HG03520 (cell line): ENCODE measurements at regions not wholly inside any gene's neighbourhood (a gene's known extent, or its start where the extent isn't known, plus 50 kb on each side); places are given as distances from the start of the nearest gene placed in this dataset.

Experiments
- ATAC-seq: cut with Tn5 transposase; IDR thresholded peaks from one replicate; pipeline ENCODE4 v1.9.1; 2021; ENCODE audit warnings: mild to moderate bottlenecking, moderate library complexity; ENCODE audit not compliant: unreplicated experiment

DNA sequence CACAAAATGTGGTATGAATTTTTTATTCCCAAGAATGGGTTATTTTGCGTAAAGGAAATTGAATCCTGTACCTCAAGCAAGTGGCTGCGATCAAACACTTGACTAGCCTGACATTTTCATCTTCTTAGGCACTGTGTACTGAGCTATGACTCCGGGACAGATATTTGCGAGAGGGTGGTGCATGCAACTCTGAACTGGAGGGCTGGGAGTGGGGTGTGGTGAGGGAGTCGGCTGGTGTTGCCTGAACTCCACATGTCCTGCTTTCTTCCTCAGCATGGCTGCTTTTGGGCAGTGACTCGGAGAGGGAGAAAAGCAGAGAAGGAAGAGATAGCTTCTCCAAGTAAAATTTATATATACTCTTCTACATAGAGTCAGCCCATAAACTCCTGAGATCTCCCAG lies 68.5 kb upstream of the GATB start:
- no peak for ATAC-seq

DNA sequence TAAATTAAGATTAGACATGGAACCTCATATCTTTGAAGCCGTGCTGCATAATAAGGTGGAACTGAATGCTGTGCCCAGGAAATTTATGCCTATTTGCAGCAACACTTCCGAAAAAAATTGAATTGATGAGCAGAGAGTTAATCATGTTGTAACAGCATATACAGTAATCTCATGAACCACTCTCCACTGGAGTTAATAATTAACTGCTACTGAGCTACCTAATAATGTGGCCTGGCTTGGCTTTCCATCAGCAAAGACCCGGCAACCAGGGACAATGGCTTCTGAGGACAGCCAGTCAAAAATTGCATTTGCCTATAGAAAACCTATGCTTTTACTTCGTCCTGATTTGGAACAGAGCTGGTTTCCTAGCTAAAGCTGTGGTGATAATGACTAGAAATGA lies 63.8 kb upstream of the GATB start:
- no peak for ATAC-seq

DNA sequence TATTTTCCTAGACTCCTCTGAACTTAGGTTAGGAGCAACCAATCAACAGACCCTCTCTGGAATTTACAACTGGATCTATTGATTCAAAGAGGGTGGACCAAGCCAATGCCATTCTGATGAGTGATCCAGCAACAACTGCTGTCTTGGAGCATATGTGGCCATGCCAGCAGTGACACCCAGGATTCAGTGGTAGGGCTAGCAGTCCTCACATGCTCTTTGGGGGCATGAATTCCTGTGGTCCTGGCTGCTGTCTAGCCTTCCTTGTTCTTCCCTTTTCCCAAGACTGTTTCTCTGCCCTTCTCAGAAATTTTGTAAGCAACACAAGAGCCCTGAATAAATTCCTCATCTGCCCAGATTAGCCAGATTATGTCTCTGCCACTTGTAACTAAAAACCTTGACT lies 61.5 kb upstream of the GATB start:
- no peak for ATAC-seq

DNA sequence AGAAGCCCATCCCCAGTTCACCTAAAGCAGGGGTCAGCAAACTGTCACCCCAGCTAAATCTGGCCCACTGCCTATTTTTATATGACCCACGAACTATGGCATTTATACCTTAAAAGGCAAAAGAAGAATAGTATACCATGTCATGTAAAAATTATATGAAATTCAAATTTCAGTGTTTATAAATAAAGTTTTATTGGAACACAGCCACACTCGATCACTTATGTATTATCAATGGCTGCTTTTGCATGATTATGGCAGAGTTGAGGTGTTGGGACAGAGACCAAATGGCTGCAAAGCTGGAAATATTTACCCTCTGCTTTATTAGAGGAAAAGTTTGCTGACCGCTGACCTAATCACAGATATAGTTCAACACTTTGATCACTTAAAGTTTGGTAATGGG lies 59.2 kb upstream of the GATB start:
- no peak for ATAC-seq

DNA sequence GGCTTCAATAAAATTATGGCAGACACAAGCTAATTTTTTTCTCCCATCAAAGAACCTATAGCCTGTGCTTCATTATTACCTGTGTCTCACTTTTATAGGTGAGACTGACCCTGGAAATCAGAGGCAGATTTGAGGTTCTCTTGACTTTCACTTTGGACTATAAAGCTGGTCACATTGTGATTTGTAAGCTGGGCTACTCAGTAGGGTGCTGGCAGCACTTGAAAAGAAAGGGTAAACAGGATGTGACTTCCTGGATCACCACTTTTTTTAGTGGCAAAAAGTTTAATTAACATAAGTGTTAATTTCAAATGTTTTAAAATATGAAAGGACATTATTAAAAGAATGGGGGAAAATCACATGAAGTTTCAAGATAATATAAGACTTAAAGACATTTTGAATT lies 50.6 kb upstream of the GATB start:
- ATAC-seq = no peak
